HCT116 (cell line): ENCODE measurements at regions not wholly inside any gene's neighbourhood (a gene's known extent, or its start where the extent isn't known, plus 50 kb on each side); places are given as distances from the start of the nearest gene placed in this dataset.

Source experiments
- ATAC-seq: fragments of 200-7000 bp; cut with Tn5 transposase; 2 replicates; pipeline ENCODE4 v1.9.1; 2020; ENCODE audit warnings: mild to moderate bottlenecking, moderate library complexity
- BruUV-seq: library from RNA; stranded (reverse); fragments of 400-500 nt; replicated peaks from 2 replicates; lab custom pipeline; 2021; lab: Mats Ljungman, UMichigan
- CTCF ChIA-PET: fragments of 300-600 bp; sonication (Branson Sonifier 250); formaldehyde crosslinking; loops from one replicate; lab custom pipeline; 2021; ENCODE audit warnings: antibody characterized with exemption; lab: Charles Lee
- POLR2A ChIA-PET: fragments of 300-600, 350-600 bp; sonication (Branson Sonifier 250); formaldehyde crosslinking; loops from one replicate; lab custom pipeline; 2021; ENCODE audit warnings: antibody characterized with exemption; lab: Charles Lee
- RAD21 ChIA-PET, 2 experiments: fragments of 300-600 bp; sonication (Branson Sonifier 250); formaldehyde crosslinking; loops; one replicate each; lab custom pipeline; 2023; ENCODE audit warnings: low total read pairs in 2 of 2; ENCODE audit not compliant: uncharacterized antibody in 2 of 2, unreplicated experiment in 2 of 2, low non-redundant PET in 1 of 2; lab: Charles Lee
- DNase-seq: peaks from one replicate; pipeline ENCODE4 v3.0.0-alpha.2; 2010; ENCODE audit warnings: low read depth, low spot score
- H2AFZ ChIP-seq: fragments of 200-600 bp; shearing (Covaris generic), sonication (generic); 2 replicates; pipeline ENCODE4 v1.6.1; 2017; ENCODE audit warnings: low read depth, mixed run types, mixed read lengths, antibody characterized with exemption, low read length; ENCODE audit not compliant: poor library complexity, severe bottlenecking
- H3K27ac ChIP-seq: 2 replicates; pipeline ENCODE4 v1.5.1; 2012; ENCODE audit warnings: low read depth, low read length
- H3K27me3 ChIP-seq: fragments of 200-600 bp; sonication (generic); 2 replicates; pipeline ENCODE4 v1.6.1; 2016; ENCODE audit warnings: mixed run types, low read length, mixed read lengths; ENCODE audit not compliant: insufficient read depth
- H3K36me3 ChIP-seq, 2 experiments: fragments of 200-500 bp in 1 of 2; fragments of 200-600 bp in 1 of 2; sonication (Bioruptor generic) in 1 of 2; sonication (generic) in 1 of 2; 2 replicates each; pipeline versions ENCODE4 v1.5.1 to v1.6.1; 2014 to 2016; ENCODE audit warnings: low read length in 2 of 2, inconsistent platforms in 1 of 2, mixed read lengths in 1 of 2, mixed run types in 1 of 2; ENCODE audit not compliant: insufficient read depth in 2 of 2, control insufficient read depth in 1 of 2
- H3K4me1 ChIP-seq, 2 experiments: fragments of 200-600 bp in 1 of 2; sonication (generic) in 1 of 2; 2 replicates each; pipeline versions ENCODE4 v1.5.1 to v1.6.1; 2012 to 2017; ENCODE audit warnings: low read length in 2 of 2, inconsistent platforms in 1 of 2, mild to moderate bottlenecking in 1 of 2, mixed read lengths in 1 of 2, mixed run types in 1 of 2, moderate library complexity in 1 of 2; ENCODE audit not compliant: insufficient read depth in 2 of 2, control insufficient read depth in 1 of 2
- H3K4me2 ChIP-seq: fragments of 200-600 bp; sonication (generic); 2 replicates; pipeline ENCODE4 v1.6.1; 2017; ENCODE audit warnings: mixed run types, low read length, mixed read lengths
- H3K4me3 ChIP-seq, 2 experiments: fragments of 200-600 bp in 1 of 2; sonication (generic) in 1 of 2; replicated peaks in 1 of 2; 2 replicates each; pipeline ENCODE4 v1.5.1; 2011 to 2016; ENCODE audit warnings: low read length in 2 of 2, control low read depth in 1 of 2, low read depth in 1 of 2, mild to moderate bottlenecking in 1 of 2, mixed read lengths in 1 of 2, mixed run types in 1 of 2
- H3K79me2 ChIP-seq: fragments of 200-600 bp; sonication (generic); 2 replicates; pipeline ENCODE4 v1.6.1; 2017; ENCODE audit warnings: mild to moderate bottlenecking, mixed run types, low read length, moderate library complexity, mixed read lengths; ENCODE audit not compliant: insufficient read depth
- H3K9ac ChIP-seq: fragments of 200-600 bp; sonication (generic); 2 replicates; pipeline ENCODE4 v1.6.1; 2016; ENCODE audit warnings: low read length, mixed read lengths
- H3K9me2 ChIP-seq: fragments of 200-600 bp; sonication (generic), shearing (Covaris generic); 2 replicates; pipeline ENCODE4 v1.6.1; 2017; ENCODE audit warnings: mixed run types, mild to moderate bottlenecking, moderate library complexity; ENCODE audit not compliant: insufficient read depth
- H3K9me3 ChIP-seq, 2 experiments: fragments of 200-500 bp in 1 of 2; fragments of 200-600 bp in 1 of 2; sonication (Bioruptor generic) in 1 of 2; sonication (generic) in 1 of 2; 2 replicates each; pipeline ENCODE4 v1.6.1; 2014 to 2017; ENCODE audit warnings: low read length in 2 of 2, mixed read lengths in 2 of 2, inconsistent platforms in 1 of 2, low read depth in 1 of 2, mild to moderate bottlenecking in 1 of 2, mixed run types in 1 of 2, moderate library complexity in 1 of 2; ENCODE audit not compliant: control insufficient read depth in 1 of 2, insufficient read depth in 1 of 2
- H4K20me1 ChIP-seq: fragments of 200-600 bp; sonication (generic), shearing (Covaris generic); 2 replicates; pipeline ENCODE4 v1.6.1; 2017; ENCODE audit warnings: mixed run types, mild to moderate bottlenecking, moderate library complexity; ENCODE audit not compliant: insufficient read depth
- CEBPB ChIP-seq: IDR thresholded peaks from 2 replicates; pipeline ENCODE4 v1.6.1; 2012; ENCODE audit warnings: low read depth
- EZH2 ChIP-seq: fragments of 200-600 bp; sonication (generic); IDR thresholded peaks from 2 replicates; pipeline ENCODE4 v1.6.1; 2017; ENCODE audit warnings: antibody characterized with exemption, mixed run types
- FOSL1 ChIP-seq: IDR thresholded peaks from 2 replicates; pipeline ENCODE4 v1.6.1; 2012; ENCODE audit warnings: low read depth
- JUND ChIP-seq: IDR thresholded peaks from 2 replicates; pipeline ENCODE4 v1.6.1; 2012
- RAD21 ChIP-seq: IDR thresholded peaks from 2 replicates; pipeline ENCODE4 v1.6.1; 2012; ENCODE audit warnings: low read depth, mild to moderate bottlenecking
- YY1 ChIP-seq: IDR thresholded peaks from 2 replicates; pipeline ENCODE4 v1.6.1; 2011; ENCODE audit warnings: low read length, low read depth, moderate library complexity, mild to moderate bottlenecking; ENCODE audit not compliant: insufficient replicate concordance; ENCODE audit errors: extremely low read depth
- ZFX ChIP-seq: fragments of 450-650 bp; IDR thresholded peaks from 2 replicates; pipeline ENCODE4 v1.6.1; 2017
- ZNF274 ChIP-seq: fragments of 200-500 bp; sonication (Bioruptor generic); IDR thresholded peaks from 2 replicates; pipeline ENCODE4 v1.6.1; 2014; ENCODE audit warnings: mild to moderate bottlenecking, low read depth, low read length, inconsistent platforms
- intact Hi-C: fragments of 100-400 bp; cut with micrococcal nuclease; formaldehyde crosslinking; loops from 2 replicates; pipeline ENCODE4 v1.10.0; 2022
- TF ChIP-seq, protein P1 (sequence below): IDR thresholded peaks from 2 replicates; pipeline ENCODE4 v1.6.1; 2012

DNA sequence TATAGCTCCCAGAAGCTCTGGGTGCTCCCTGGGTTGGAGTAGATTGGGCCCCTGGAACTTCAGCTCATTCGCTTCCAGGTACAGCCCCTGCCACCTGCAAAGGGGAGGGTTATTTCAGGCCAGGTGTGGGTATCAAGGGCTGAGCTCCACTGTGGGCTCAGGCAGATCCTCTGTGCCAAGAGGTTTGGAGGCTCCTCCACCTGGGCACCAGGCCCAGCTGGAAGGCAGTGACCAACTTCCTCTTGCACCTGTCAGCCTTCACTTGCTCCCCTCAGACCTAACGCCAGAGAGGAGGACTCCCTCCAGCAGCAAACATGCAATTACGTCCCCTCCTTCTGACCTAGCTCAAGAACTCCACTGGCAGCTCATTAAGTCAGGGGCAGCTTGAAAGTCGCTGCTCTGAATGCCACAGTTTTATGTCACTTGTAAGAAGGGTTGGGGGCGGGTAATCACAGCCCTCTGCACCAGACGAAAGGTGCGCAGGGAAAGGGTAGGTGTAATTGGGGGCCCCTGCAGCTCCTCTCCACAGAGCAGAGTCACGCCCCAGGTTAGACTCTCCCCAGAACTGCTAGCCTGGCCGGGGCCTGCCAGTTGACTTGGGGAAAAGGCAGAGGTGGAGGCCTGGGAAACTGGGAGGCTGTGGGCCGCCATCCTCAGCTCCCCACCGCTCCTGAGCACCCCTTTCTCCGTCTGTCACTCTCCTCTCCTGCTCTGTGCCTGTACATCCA lies 125.0 kb upstream of the TMPRSS2 start:
- H3K4me1 ChIP-seq = peaks cover 27 to 46% of the 10 kb centered on the region in 2 experiments
- no peak overlapping the region for H3K27ac ChIP-seq
- H3K4me3 ChIP-seq = no peak overlapping the region
- H3K9ac ChIP-seq = no peak overlapping the region
- no peak overlapping the region for H2AFZ ChIP-seq
- H3K9me3 ChIP-seq = peaks cover 0 to 5% of the 10 kb centered on the region in 2 experiments; a peak in 1 of 4 replicates
- ATAC-seq (no peak), DNase-seq (no peak)
- ChIA-PET RAD21 (no interaction called here), CTCF (interaction anchor here (1.4 to 4.1 kb wide), 2 partner anchors 20 to 145 kb away, joined by 4 to 18 read pairs; no protein-coding TSS in a partner anchor), POLR2A (interaction anchor here (1.5 kb wide), 1 partner anchor 8 kb away, joined by 4 read pairs; no protein-coding TSS in a partner anchor)
- no peak overlapping the region for H3K4me2 ChIP-seq
- BruUV-seq = no TSS peak
- TF ChIP-seq CEBPB (no peak), ZFX (no peak), RAD21 (no peak)
- H3K79me2 ChIP-seq = no peaks in the 10 kb centered on the region
- no peaks in the 10 kb centered on the region for H3K9me2 ChIP-seq
- H3K36me3 ChIP-seq = no peaks in the 10 kb centered on the region
- intact Hi-C loops = no loop called here
- no peaks in the 10 kb centered on the region for H4K20me1 ChIP-seq
- peaks cover 4% of the 10 kb centered on the region; the same call in 1 of the 2 replicates for H3K27me3 ChIP-seq

DNA sequence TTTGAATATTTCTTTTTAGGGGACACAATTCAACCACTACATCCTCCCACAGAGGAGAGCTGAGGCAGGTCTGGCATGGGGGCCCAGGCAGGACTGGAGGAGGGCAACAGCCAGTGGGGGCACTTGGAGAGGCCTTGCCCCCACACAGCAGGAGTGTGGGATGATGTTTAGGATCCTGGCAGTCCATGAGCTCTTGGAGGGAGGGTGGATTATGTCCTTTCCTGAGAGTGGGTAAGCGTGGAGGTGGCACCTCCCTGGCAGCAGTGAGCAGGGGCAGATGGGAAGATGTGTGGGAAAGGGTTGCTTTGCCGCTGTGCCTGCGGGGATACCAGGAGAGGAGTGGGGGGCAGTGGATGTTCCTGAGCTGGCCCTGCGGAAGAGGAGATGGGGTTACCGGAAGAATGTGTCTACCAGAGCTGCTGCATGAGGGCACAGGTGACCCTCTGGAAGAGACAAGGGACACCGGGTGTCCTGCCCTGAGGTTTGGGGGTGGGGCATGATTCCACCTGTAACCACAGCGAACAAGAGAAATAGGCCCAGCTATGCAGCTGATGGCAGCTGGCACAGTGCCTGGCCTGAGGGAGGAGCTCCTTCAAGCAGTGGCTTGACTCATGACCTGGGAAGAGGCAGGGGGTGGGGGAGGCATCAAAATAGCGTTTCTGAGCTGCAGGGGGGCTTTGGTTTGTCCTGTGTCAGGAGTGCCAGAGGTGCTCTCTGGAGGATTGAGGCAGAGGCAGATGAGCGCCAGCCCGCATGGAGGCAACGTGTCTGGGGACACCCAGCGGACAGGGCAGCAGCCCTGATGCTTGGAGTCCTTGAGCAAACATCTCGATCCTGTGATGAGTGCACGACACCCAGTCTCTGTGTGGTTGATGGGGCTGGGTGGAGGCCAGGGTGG lies 123.9 kb upstream of the TMPRSS2 start:
- no peak overlapping the region for H3K9ac ChIP-seq
- H3K27ac ChIP-seq = no peak overlapping the region
- RAD21 ChIA-PET = no interaction called here
- no peak overlapping the region for H3K4me3 ChIP-seq
- H3K9me3 ChIP-seq = peaks cover 0 to 5% of the 10 kb centered on the region in 2 experiments; a peak in 1 of 4 replicates
- H3K79me2 ChIP-seq = no peaks in the 10 kb centered on the region
- CTCF ChIA-PET = interaction anchor here (1.4 to 4.1 kb wide), 2 partner anchors 19 to 146 kb away, joined by 4 to 18 read pairs; no protein-coding TSS in a partner anchor
- POLR2A ChIA-PET = interaction anchor here (1.5 kb wide), 1 partner anchor 9 kb away, joined by 4 read pairs; no protein-coding TSS in a partner anchor
- H3K36me3 ChIP-seq = no peaks in the 10 kb centered on the region
- H2AFZ ChIP-seq = no peak overlapping the region
- H3K9me2 ChIP-seq = no peaks in the 10 kb centered on the region
- TF ChIP-seq, protein P1, sequence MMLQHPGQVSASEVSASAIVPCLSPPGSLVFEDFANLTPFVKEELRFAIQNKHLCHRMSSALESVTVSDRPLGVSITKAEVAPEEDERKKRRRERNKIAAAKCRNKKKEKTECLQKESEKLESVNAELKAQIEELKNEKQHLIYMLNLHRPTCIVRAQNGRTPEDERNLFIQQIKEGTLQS = no peak
- TF ChIP-seq FOSL1 (no peak), EZH2 (no peak), ZNF274 (no peak), JUND (peak; percentile 13; the same call in 1 of the 2 replicates), YY1 (no peak)
- peak; percentile 59 for ATAC-seq
- peak overlapping the region; percentile 39 for H3K4me2 ChIP-seq
- DNase-seq = no peak
- peaks cover 27 to 46% of the 10 kb centered on the region in 2 experiments for H3K4me1 ChIP-seq
- H3K27me3 ChIP-seq = peaks cover 4% of the 10 kb centered on the region; the same call in 1 of the 2 replicates
- no TSS peak for BruUV-seq
- intact Hi-C loops = no loop called here
- no peaks in the 10 kb centered on the region for H4K20me1 ChIP-seq
